DMS153 treated with DMSO at 0.1 percent for 48 hours (cell line): ENCODE measurements at regions not wholly inside any gene's neighbourhood (a gene's known extent, or its start where the extent isn't known, plus 50 kb on each side); places are given as distances from the start of the nearest gene placed in this dataset.
A peak's percentile ranks its signal among the peaks of the same experiment; 100 is the strongest.

ENCODE experiments used
- DNase-seq: peaks from one replicate; lab custom pipeline; 2025; ENCODE audit not compliant: unreplicated experiment; lab: John Stamatoyannopoulos, UW

DNA sequence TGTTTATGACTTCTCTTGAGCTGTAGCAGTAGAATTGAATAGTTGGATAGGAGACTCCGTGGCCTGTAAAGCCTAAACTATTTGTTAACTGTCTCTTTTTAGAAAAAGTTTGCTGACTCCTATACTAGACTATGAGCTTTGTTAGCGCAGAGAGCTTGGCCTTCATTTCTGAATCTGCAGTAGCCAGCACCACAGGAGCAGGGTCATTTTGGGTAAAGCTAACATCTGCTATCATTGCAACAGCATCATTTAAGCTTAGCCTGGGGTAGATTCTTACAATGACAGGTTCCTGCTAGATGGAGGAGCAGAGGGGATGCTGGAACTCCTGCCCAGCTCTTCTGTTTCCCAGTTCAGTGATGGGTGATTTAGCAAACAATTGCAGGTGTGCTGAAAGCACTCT, 133.7 kb upstream of the ASTN2 start:
- DNase-seq, result no peak

- DNase-seq, result no peak
These were observed 133.0 kb upstream of the ASTN2 start for GRCh38 chr9:117547904-117548303.

DNA sequence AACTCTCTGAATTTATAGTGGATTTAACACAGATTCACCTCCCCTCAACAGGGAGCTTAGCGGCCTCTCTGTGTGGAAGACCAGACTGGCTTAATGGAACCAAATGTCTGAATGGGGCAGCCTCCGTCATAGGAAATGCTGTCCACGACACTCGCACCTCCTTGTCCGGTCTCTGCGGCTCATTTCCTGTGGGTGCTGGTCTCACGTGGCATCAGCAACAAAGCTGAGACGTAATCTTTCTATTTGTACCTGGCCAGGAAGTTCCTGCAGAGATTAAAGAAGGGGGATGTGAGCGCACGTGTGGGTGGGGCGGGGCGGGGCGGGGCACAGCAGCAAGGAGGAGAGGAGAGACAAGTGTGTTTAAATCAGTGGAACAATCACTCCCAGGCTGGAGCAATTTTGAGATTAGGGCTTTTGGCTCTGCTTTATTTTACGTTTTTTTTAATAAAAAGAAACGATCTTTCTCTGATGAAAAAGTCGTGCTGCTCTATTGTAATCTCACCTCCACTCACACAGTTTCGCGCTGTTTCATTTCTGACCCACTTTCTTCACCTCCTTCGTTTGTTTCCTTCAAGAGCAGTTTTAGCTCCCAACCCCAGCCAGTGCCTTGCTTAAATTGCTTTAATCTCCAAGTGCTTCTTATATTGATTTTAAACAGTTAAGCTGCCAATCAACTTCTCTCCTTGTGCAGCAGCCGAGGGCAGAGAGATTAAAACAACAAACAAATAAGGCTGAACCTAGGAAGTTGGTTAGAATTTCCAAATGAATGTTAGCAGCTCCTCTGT, 132.2 kb upstream of the ASTN2 start:
- peak; percentile 24 for DNase-seq

DNA sequence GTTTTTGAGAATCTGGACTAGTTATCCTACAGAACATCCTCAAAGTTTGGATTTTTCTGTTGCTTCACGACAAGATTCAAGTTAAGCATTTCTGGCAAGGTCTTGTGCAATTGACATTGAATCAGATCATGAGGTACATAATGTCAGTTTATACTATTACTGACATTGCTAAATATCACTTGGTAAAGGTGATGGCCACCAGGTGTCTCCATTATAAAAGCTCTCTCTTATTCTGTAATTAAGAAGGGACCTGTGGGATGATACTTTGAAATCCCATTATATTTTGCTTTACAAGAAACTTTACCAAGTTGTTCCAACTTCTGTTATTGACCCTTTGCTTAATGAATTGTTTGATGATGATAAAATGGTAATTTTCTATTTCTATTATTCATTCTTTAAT, 131.0 kb upstream of the ASTN2 start:
- no peak for DNase-seq

- DNase-seq, result no peak
These were observed 128.2 kb upstream of the ASTN2 start for GRCh38 chr9:117543089-117543488.

- DNase-seq, result no peak
These were observed 127.2 kb upstream of the ASTN2 start for GRCh38 chr9:117542021-117542420.

DNA sequence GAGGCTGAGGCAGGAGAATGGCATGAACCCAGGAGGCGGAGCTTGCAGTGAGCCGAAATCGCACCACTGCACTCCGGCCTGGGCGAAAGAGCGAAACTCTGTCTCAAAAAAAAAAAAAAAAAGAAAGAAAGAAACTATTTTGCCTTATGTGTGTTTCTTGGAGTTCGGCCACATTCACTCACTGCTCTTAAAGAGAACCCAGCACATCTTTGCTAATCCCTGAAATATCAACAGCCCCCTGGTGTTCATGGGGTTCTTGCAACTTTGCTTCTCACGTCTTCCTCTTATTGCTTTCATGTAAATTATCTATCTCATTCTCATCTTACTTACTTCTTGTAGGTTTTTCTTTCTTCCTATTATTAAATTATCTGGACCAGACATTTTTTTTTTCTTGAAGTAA, 126.3 kb upstream of the ASTN2 start:
- DNase-seq, result no peak

DNA sequence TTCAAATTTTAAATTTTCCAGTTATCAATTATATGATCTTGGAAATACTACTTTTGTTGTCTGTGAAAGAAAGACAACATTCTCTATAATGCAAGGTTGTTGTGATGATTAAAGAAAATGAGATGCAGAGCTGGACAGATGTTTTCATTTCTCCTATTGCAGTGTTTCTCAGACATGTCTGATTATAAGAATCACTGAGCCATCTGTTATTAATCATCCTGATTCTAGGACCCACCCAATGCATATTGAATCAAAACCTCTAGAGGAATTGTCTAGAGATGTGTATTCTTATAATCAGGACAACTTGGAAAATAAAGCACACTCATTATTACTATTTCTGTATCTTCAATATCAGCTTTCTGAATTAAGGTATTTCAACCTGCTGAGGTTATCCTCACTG, 121.1 kb upstream of the ASTN2 start:
- DNase-seq, result no peak

- no peak for DNase-seq
These were observed 120.6 kb upstream of the ASTN2 start for GRCh38 chr9:117535434-117535833.

DNA sequence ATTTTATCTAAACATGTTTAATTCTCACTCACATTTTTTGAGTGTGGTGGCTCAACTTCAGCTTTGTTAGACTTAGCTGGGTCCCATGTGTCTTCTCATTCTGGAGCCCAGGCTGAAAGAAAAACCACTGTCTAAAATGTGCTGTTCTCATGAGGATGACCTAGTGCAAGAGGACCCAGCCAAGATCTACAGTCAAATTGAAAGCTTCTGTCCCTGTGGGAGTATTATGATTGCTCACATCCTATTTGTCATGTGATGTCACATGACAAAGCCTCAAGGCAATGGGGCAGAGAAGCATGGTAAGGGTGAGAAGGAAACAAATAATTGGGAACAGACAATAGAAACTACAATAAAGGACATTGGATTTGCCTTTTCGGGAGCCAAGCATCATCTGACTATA, 113.4 kb upstream of the ASTN2 start:
- no peak for DNase-seq

DNA sequence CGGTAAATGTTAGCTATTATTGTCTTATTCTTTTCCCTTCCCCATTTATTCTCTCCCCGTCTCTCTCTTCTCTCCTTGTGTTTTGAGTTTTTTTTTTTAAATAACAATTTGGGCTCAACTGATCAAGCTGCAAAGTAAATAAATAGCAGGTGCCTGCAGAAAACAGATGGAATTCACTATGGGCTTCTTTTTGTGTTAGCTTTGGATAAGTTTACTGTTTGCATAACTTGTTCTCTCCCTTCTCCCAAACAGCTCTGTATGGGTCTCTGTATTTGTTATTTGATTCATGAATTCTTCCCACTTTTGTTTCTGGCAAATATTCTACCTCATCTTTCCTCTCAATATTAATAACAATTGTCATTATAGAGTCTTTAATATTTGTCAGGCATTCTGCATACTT, 111.8 kb upstream of the ASTN2 start:
- DNase-seq, result no peak

- DNase-seq, result no peak
These were observed 108.8 kb upstream of the ASTN2 start for GRCh38 chr9:117523531-117524153.

GRCh38 chr9:117521293-117521692, 106.4 kb upstream of the ASTN2 start:
- no peak for DNase-seq

GRCh38 chr9:117516676-117517632, 102.1 kb upstream of the ASTN2 start:
- no peak for DNase-seq

GRCh38 chr9:117511852-117512481, 97.1 kb upstream of the ASTN2 start:
- no peak for DNase-seq

DNA sequence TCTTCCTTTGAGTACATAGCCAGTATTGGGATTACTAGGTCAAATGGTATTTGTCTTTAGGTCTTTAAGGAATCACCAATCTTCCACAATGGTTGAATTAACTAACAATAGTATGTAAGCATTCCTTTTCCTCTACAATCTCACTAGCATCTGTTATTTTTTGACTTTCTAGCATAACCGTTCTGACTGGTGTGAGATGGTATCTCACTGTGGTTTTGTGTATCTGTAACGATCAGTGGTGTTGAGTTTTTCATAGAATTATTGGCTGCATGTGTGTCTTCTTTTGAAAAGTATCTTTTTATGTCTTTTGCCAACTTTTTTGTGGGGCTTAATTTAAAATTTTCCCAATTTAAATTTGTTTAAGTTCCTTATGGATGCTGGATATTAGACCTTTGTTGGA, 81.5 kb upstream of the ASTN2 start:
- no peak for DNase-seq

GRCh38 chr9:117494401-117495090, 79.7 kb upstream of the ASTN2 start:
- DNase-seq, result peak; percentile 54

GRCh38 chr9:117492476-117492875, 77.6 kb upstream of the ASTN2 start:
- DNase-seq, result no peak

GRCh38 chr9:117491491-117491890, 76.6 kb upstream of the ASTN2 start:
- DNase-seq, result no peak

DNA sequence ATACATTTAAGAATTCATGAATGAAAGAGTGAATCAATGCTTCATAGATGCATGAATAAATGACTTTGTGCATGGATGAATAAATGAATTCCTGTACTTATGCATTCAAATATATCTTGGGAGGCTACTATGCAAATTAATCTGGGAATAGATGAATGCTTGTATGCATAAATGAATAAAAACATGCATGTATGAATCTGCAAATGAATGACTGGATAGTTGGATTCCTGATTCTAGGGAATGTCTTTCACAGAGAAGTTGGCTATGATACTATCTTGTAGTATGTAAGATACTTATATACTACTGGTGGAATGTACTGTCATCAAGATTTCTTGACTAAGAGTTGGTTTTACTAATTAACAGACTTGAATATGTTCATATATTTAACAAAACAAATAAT, 75.3 kb upstream of the ASTN2 start:
- DNase-seq, result no peak

- no peak for DNase-seq
These were observed 73.8 kb upstream of the ASTN2 start for GRCh38 chr9:117488659-117489058.
